Mucosa of stomach (tissue), 1 donor: ENCODE measurements at regions not wholly inside any gene's neighbourhood (a gene's known extent, or its start where the extent isn't known, plus 50 kb on each side); places are given as distances from the start of the nearest gene placed in this dataset.

Source experiments
- H3K27me3 ChIP-seq: one replicate; pipeline ENCODE4 v1.7.0; 2013; ENCODE audit warnings: mild to moderate bottlenecking, low read length; ENCODE audit not compliant: control insufficient read depth, insufficient read depth
- H3K36me3 ChIP-seq: one replicate; pipeline ENCODE4 v1.7.0; 2013; ENCODE audit warnings: low read length; ENCODE audit not compliant: control insufficient read depth, insufficient read depth
- H3K4me1 ChIP-seq: one replicate; pipeline ENCODE4 v1.7.0; 2013; ENCODE audit warnings: mild to moderate bottlenecking, low read length; ENCODE audit not compliant: control insufficient read depth, insufficient read depth
- H3K4me3 ChIP-seq: one replicate; pipeline ENCODE4 v1.7.0; 2013; ENCODE audit warnings: low read length
- H3K9ac ChIP-seq: one replicate; pipeline ENCODE4 v1.7.0; 2013; ENCODE audit warnings: mild to moderate bottlenecking, low read length, moderate library complexity
- H3K9me3 ChIP-seq: one replicate; pipeline ENCODE4 v1.7.0; 2013; ENCODE audit warnings: mild to moderate bottlenecking, low read length, moderate library complexity; ENCODE audit not compliant: control insufficient read depth
- donor health status: Pancreatic carcinoma.

DNA sequence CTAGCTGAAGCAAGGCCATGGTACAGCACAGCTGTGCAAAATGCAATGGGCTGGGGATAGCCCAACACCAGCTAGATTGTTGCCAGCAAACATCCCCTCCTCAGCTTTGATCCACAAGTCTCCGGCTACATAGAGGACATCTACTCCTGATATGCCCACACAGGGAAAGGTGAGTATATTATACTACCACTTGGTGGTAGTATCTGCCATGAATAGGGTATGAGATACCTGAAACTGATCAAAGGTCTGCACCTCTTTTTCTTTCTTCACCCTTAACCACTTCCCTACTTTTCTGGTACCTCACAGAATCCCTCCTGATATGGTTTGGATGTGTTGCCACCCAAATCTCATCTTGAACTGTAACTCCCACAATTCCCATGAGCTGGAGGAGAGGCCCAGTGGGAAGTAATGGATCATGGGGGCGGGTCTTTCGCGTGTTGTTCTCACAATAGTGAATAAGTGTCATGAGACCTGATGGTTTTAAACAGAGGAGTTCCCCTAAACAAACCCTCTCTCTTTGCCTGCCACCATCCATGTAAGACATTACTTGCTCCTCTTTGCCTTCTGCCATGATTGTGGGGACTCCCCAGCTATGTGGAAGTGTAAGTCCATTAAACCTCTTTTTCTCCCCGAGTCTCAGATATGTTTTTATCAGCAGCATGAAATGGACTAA is 279.6 kb downstream of the TXNL1 start:
- Histone ChIP-seq H3K9me3 (no peaks in the 10 kb centered on the region), H3K9ac (no peak overlapping the region), H3K4me1 (no peaks in the 10 kb centered on the region), H3K4me3 (no peak overlapping the region), H3K27me3 (no peaks in the 10 kb centered on the region), H3K36me3 (no peaks in the 10 kb centered on the region)

DNA sequence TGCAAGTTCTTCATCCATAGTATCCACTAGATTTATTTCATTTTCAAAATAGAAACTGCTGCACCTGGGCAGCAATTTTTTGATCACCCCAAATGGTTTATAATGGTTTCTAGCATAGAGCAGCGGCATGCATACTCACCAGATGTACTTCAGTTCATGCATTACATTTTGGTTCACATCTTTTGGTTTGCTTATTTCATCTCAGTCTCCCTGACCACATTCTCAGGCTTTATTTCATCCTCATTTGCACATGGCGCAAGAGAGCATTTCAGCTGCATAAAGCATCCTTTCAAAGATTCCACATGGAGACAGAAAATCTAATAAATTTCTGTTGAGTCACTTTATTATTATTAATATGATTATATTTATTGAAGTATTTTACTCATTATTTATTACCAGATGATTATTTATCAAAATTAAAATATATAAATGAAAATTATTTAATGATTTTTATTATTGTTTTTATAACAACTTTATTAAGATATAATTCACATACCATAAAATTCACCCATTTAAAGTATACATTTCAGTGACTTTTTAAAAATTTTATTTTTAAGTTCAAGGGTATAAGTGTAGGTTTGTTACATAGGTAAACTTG is 284.6 kb downstream of the TXNL1 start:
- Histone ChIP-seq H3K9ac (no peak overlapping the region), H3K4me1 (no peaks in the 10 kb centered on the region), H3K27me3 (no peaks in the 10 kb centered on the region), H3K9me3 (no peaks in the 10 kb centered on the region), H3K4me3 (no peak overlapping the region), H3K36me3 (no peaks in the 10 kb centered on the region)

DNA sequence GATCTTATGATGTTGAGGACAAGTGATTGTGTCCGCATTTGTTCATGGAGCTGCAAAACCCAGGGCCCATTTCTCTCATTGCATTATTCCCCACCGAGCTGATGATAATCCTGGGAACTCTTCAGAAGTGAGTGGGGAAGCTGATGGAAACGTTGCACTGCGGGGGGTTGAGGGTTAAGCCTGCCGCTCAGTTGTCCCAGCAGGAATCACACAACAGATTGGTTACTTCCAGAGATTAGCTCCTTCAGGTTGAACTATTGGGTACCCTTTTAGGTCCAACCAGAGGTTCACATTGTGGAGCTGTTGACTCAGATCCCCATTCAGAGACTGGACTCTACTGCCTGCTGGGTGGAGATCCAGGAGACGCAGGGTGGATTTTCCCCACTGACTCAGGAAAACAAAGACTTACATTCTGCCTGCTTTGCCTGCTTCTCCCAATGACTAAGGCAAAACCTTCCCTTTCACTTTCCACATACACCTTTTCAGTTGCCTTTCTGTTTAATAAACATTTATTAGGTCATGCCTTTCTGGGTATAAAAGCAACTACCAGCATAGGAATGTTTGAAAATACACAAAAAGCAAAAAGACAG is 286.4 kb downstream of the TXNL1 start:
- no peak overlapping the region for H3K9ac ChIP-seq
- H3K4me3 ChIP-seq = no peak overlapping the region
- H3K27me3 ChIP-seq = no peaks in the 10 kb centered on the region
- no peaks in the 10 kb centered on the region for H3K36me3 ChIP-seq
- H3K4me1 ChIP-seq = no peaks in the 10 kb centered on the region
- no peaks in the 10 kb centered on the region for H3K9me3 ChIP-seq

DNA sequence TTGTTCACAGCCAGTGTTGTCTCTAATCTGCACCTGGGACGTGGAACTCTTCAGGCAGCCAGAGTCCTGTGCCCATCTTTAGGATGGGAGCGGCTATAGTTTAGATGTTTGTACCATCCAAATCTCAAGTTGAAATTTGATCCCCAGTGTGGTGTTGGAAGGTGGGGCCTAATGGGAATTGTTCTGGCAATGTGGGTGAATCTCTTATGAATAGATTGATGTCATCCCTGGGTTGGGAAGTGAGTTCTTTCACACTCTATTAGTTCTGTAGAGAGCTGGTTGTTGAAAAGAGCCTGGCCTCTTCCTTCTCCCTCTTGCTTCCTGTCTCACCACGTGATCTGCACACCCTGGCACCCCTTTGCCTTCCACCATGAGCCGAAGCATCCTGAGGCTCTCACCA is 300.9 kb downstream of the TXNL1 start:
- H3K9me3 ChIP-seq = no peaks in the 10 kb centered on the region
- no peaks in the 10 kb centered on the region for H3K4me1 ChIP-seq
- no peaks in the 10 kb centered on the region for H3K36me3 ChIP-seq
- H3K4me3 ChIP-seq = no peak overlapping the region
- H3K9ac ChIP-seq = no peak overlapping the region
- H3K27me3 ChIP-seq = no peaks in the 10 kb centered on the region

DNA sequence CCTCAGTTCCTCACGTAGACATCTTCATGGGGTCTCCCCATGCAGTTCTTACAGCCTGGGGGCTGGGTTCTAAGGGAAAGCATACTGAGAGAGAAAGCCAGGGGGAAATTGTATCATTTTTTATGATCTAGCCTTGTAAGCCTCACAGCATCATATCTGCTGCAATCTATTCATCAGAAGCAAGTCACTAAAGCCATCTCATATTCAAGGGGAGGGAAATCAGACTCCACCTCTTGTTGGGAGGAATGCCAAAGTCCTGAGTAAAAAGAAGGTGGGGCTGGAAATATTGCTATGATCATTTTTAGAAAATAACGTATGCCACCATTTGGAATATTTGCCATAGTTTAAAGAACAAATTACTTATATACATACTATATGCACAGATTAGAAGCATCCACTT is 304.6 kb downstream of the TXNL1 start:
- Histone ChIP-seq H3K4me3 (no peak overlapping the region), H3K36me3 (no peaks in the 10 kb centered on the region)

DNA sequence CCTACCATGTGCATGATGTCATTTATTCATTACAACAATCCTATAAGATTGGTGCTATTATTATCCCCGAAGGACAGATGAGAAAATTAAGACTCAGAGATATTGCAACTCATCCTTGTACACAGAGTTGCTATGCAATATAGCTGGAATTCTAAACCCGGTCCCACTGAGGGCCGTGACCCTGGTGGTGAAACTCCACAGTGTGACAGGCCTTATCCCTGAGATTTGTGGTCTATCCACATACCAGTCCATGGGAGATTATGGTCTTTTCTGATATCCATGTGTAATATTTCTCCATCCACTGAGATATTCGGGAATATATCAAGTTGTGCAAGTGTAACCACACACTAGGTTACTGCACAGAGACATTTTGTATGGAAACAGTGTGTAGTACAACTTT is 305.2 kb downstream of the TXNL1 start:
- H3K4me3 ChIP-seq = no peak overlapping the region
- no peaks in the 10 kb centered on the region for H3K27me3 ChIP-seq
- no peak overlapping the region for H3K9ac ChIP-seq
- no peaks in the 10 kb centered on the region for H3K36me3 ChIP-seq
- H3K9me3 ChIP-seq = no peaks in the 10 kb centered on the region
- no peaks in the 10 kb centered on the region for H3K4me1 ChIP-seq

More for the DNA sequence above, 304.6 kb downstream of the TXNL1 start:
- Histone ChIP-seq H3K9ac (no peak overlapping the region), H3K4me1 (no peaks in the 10 kb centered on the region), H3K27me3 (no peaks in the 10 kb centered on the region), H3K9me3 (no peaks in the 10 kb centered on the region)

DNA sequence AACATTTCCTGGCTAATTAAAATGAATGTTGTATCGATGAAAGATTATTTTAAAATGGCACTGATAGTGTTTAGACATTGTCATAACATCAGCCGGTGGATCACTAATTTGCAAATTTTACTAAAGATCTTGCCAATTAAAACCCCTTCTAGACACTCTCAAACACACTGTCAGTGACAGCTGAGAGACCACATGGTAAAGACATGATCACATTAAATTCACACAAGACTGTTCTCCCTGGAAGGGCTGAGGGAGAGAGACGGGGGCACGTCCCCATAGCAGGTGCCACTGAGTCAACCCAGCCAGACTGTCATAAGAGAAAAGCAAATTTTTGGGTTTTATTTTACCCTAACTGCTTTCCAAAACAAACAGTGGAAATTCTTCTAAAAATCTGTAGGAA is 306.0 kb downstream of the TXNL1 start:
- H3K4me3 ChIP-seq = no peak overlapping the region
- no peak overlapping the region for H3K9ac ChIP-seq
- no peaks in the 10 kb centered on the region for H3K9me3 ChIP-seq
- no peaks in the 10 kb centered on the region for H3K27me3 ChIP-seq
- no peaks in the 10 kb centered on the region for H3K4me1 ChIP-seq
- no peaks in the 10 kb centered on the region for H3K36me3 ChIP-seq

DNA sequence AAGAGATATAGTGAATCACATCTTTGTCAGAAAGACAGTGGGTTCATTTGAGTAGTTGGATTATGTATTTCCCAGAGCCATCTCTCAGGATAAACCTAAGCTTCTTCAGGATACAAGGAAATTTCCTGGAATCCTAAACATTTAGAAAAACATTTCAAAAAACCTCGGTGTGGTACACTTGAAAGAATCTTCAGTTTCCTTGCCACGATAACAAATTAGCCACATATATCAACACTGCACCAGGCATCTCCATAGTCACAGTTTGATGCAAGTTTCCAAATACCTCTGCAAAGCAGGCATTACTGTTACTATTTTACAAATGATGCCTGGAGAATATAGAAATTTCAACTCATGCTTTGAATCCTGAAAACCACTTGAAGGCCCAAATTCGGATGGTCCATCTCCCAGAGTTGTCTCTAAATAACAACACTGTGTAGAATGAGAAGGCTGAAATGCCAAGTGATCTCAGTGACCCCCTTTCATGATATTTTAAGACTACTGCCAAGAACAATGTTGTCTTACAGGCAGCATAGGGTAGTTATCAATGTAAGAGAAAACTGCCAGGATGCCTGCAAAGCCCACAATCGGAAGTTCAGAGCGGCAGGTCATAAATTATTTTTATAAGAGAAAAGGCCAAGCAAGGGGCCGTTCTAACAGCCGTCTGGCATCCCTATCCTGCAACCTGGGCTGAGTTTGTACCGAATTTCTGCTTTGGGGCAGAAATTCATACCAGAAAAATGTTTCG is 307.9 kb downstream of the TXNL1 start:
- no peaks in the 10 kb centered on the region for H3K4me1 ChIP-seq
- H3K9ac ChIP-seq = no peak overlapping the region
- no peaks in the 10 kb centered on the region for H3K9me3 ChIP-seq
- H3K36me3 ChIP-seq = no peaks in the 10 kb centered on the region
- no peak overlapping the region for H3K4me3 ChIP-seq
- H3K27me3 ChIP-seq = no peaks in the 10 kb centered on the region

DNA sequence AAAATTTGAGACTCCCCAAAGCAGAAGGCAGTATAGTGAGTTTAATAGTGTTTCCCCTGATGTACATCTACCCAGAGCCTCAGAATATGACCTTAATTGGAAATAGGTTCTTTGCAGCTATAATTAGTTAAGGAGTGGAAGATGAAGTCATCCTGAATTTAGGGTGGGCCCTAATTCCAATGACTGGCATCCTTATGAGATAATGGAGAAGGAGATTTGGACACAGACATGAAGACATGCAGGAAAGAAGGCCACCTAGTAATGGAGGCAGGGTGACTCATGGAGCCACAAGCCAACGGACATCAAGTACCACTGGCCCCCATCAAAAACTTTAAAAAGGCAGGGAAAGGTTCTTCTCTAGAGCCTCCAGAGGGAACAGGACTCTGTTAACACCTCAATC is 308.9 kb downstream of the TXNL1 start:
- Histone ChIP-seq H3K4me3 (no peak overlapping the region), H3K27me3 (no peaks in the 10 kb centered on the region), H3K4me1 (no peaks in the 10 kb centered on the region), H3K9me3 (no peaks in the 10 kb centered on the region), H3K9ac (no peak overlapping the region), H3K36me3 (no peaks in the 10 kb centered on the region)

DNA sequence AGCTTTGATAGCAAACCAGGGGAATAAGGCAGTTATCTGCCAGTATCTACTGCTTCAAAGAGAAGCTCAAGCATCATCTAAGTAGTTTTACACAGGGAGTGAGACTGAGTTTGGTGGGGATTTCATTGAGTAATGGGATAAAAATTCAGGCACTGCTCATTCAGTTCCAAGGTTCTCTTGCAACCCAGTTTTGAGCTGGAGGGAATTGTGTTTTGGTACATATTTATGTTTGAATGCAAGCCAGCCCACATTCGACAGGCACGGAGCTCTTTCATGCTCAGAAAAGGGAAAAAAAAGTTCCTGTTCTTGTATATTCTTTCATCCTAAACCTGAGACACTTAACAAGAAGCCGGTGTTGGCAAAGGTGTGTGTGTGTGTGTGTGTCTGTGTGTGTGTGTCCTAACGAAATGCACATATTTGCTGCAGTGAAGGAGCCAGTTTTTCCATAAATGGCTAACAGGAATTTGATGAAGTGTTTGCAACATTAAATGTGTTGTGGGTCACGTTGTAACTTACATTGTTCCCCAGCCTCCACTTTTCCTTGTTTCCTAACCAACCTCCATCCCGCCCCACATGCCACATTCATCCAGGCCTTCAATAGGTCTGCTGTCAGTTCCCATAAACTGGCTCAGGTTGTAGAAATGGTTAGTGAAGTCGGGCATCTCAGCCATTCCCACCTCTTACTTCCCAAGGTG is 311.1 kb downstream of the TXNL1 start:
- Histone ChIP-seq H3K9ac (no peak overlapping the region), H3K9me3 (no peaks in the 10 kb centered on the region), H3K36me3 (no peaks in the 10 kb centered on the region), H3K27me3 (no peaks in the 10 kb centered on the region), H3K4me3 (no peak overlapping the region), H3K4me1 (no peaks in the 10 kb centered on the region)

DNA sequence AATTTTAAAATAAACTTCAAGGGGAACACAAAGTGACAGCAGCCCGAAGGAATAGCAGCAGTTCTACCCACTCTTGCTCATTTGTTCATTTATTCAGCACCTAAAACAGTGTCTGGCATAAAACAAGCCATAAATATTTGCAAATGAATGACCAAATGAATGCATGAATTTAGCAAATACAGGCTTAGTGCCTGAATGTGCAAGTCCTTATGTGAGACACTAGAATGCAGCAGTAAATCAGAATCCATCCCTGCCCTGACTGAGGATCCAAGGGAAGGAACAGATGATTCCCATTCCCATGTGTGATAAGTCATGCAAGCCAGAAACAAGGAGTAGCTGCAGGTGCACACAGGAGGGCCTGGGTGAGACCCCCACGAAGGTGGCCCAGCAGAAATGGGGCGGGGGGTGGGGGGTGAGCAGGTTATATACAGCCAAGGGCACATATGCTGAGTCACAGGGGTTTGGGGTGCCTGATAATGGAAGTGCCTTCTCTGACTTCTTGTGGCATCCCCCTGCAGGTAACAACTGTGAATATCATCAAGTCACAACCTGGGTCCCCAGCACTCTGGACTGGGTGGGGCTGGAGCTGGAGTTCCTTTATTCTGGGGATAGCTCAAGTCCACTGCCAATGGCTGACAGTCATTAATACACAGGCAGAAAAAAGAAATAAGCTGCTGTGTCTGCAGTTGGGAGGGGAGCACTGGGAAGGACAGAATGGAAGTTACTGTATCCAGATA is 311.9 kb downstream of the TXNL1 start:
- Histone ChIP-seq H3K4me3 (no peak overlapping the region), H3K9me3 (no peaks in the 10 kb centered on the region), H3K9ac (no peak overlapping the region), H3K27me3 (no peaks in the 10 kb centered on the region), H3K36me3 (no peaks in the 10 kb centered on the region), H3K4me1 (no peaks in the 10 kb centered on the region)
